Esophagus muscularis mucosa (tissue), 4 donors: ENCODE measurements at regions not wholly inside any gene's neighbourhood (a gene's known extent, or its start where the extent isn't known, plus 50 kb on each side); places are given as distances from the start of the nearest gene placed in this dataset.

ENCODE experiments used
- DNase-seq: peaks from one replicate; pipeline ENCODE4 v3.0.0-alpha.2; 2017; ENCODE audit errors: extremely low spot score
- H3K27ac ChIP-seq, 4 donors: fragments of 200-600 bp; sonication (generic); replicated peaks in 1 of 4; 1 replicate in 3 of 4; 2 replicates in 1 of 4; pipeline ENCODE4 v1.5.1; 2016 to 2019; ENCODE audit warnings: mild to moderate bottlenecking in 1 of 4
- H3K27me3 ChIP-seq, 4 donors: fragments of 200-600 bp; sonication (generic); one replicate each; pipeline versions ENCODE4 v1.5.1 to v1.6.0; 2016 to 2019
- H3K36me3 ChIP-seq, 4 donors: fragments of 200-600 bp; sonication (generic); one replicate each; pipeline ENCODE4 v1.5.1; 2016 to 2019
- H3K4me1 ChIP-seq, 4 donors: fragments of 200-600 bp; sonication (generic); one replicate each; pipeline ENCODE4 v1.5.1; 2016 to 2019
- H3K4me3 ChIP-seq, 4 donors: fragments of 200-600 bp; sonication (generic); 1 replicate in 2 of 4; 2 replicates in 2 of 4; pipeline ENCODE4 v1.5.1; 2016 to 2019; ENCODE audit warnings: mild to moderate bottlenecking in 4 of 4, moderate library complexity in 1 of 4
- H3K9me3 ChIP-seq, 4 donors: fragments of 200-600 bp; sonication (generic); 1 replicate in 3 of 4; 2 replicates in 1 of 4; pipeline ENCODE4 v1.5.1; 2016 to 2019
- CTCF ChIP-seq, 3 experiments: fragments of 200-600 bp in 2 of 3; fragments of 450-650 bp in 1 of 3; sonication (generic) in 2 of 3; IDR thresholded peaks; one replicate each; pipeline ENCODE4 v1.5.1; 2017 to 2019; ENCODE audit warnings: antibody characterized with exemption in 3 of 3, mild to moderate bottlenecking in 2 of 3, moderate library complexity in 1 of 3
- EP300 ChIP-seq: sonication (generic); formaldehyde crosslinking; IDR thresholded peaks from one replicate; pipeline ENCODE4 v1.6.1; 2017; ENCODE audit warnings: antibody characterized with exemption
- POLR2A ChIP-seq: fragments of 450-650 bp; IDR thresholded peaks from one replicate; pipeline ENCODE4 v1.6.1; 2017; ENCODE audit warnings: antibody characterized with exemption, moderate library complexity, mild to moderate bottlenecking, low read depth
- POLR2AphosphoS5 ChIP-seq, 2 donors: sonication (generic); formaldehyde crosslinking; IDR thresholded peaks; one replicate each; pipeline ENCODE4 v1.6.1; 2017; ENCODE audit warnings: antibody characterized with exemption in 2 of 2
- WGBS: methylation state at CpG from one replicate; pipeline ENCODE4 v1.1.5; 2018; 5-methylcytosine and 5-hydroxymethylcytosine counted together
- intact Hi-C: fragments of 100-400 bp; cut with DNase I; formaldehyde crosslinking; loops from one replicate; pipeline ENCODE4 v1.15.1; 2023

DNA sequence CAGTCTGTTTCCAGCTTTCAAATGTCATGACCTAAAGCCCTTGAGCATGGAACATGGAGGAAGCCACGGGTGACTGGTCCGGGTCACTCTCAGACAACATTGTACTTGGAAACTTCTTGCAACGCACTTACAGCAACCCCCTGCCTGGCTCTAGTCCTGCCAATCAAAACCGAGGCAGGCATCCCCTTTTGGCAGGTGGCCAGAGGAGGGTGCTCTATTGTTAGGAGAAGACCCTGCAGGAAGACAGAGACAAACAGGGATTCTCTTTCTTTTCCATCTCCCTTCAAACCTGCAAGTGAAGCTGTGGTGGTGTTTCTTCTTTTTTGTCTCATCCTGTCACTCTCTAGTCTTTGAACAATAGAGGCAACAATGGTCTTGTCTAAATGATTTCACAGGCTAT is 667.2 kb downstream of the ZEB2 start:
- intact Hi-C loops, result no loop called here
- WGBS, result 60% methylated on average over 3 of the region's 4 CpGs

GRCh38 chr2:143850084-143850483 is 669.8 kb downstream of the ZEB2 start:
- intact Hi-C loops, result no loop called here
- no peak for DNase-seq
- H3K4me3 ChIP-seq, result no peak overlapping the region
- no peaks in the 10 kb centered on the region for H3K9me3 ChIP-seq
- no peaks in the 10 kb centered on the region for H3K4me1 ChIP-seq
- no peak overlapping the region for H3K27ac ChIP-seq
- TF ChIP-seq EP300, result no peak
- no peak for TF ChIP-seq CTCF (IDR thresholded peaks at IDR 0.05)
- no peak for TF ChIP-seq POLR2AphosphoS5 (IDR thresholded peaks at IDR 0.05)
- TF ChIP-seq POLR2A, result no peak
- no peaks in the 10 kb centered on the region for H3K36me3 ChIP-seq
- 86% methylated on average over 3 of the region's 3 CpGs for WGBS
- no peaks in the 10 kb centered on the region for H3K27me3 ChIP-seq

More for the DNA sequence above, 667.2 kb downstream of the ZEB2 start:
- H3K4me1 ChIP-seq, result no peaks in the 10 kb centered on the region
- H3K27ac ChIP-seq, result no peak overlapping the region
- TF ChIP-seq POLR2AphosphoS5 (IDR thresholded peaks at IDR 0.05) (no peak), CTCF (IDR thresholded peaks at IDR 0.05) (no peak), EP300 (no peak), POLR2A (no peak)
- H3K36me3 ChIP-seq, result no peaks in the 10 kb centered on the region
- no peaks in the 10 kb centered on the region for H3K27me3 ChIP-seq
- H3K4me3 ChIP-seq, result no peak overlapping the region
- no peak for DNase-seq
- no peaks in the 10 kb centered on the region for H3K9me3 ChIP-seq

DNA sequence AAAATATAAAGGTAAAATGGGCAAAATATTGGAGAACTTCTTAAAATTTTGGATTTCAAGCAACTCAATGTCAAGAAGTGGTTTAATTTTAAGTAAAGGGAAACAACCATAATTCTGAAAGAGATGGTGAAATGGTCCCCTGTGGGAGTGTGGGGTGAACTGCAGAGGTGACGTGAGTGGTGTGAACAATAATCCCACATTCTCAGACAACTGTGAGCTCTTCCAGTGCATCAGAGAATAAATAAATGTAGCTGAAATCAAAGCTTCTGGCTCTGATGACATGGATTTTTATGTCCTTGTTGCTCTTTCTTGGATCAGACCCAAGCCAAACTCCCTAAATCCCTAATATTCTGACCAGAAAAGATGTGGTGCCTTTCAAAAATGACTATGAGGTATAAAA is 672.7 kb downstream of the ZEB2 start:
- Histone ChIP-seq H3K4me1 (no peaks in the 10 kb centered on the region), H3K27ac (no peak overlapping the region), H3K27me3 (no peaks in the 10 kb centered on the region), H3K4me3 (no peak overlapping the region), H3K36me3 (no peaks in the 10 kb centered on the region), H3K9me3 (no peaks in the 10 kb centered on the region)
- DNase-seq, result no peak
- 86% methylated on average over 1 of the region's 1 CpG for WGBS
- intact Hi-C loops, result no loop called here
- no peak for TF ChIP-seq POLR2AphosphoS5 (IDR thresholded peaks at IDR 0.05)
- no peak for TF ChIP-seq EP300

- Histone ChIP-seq H3K36me3 (no peaks in the 10 kb centered on the region), H3K27me3 (no peaks in the 10 kb centered on the region), H3K4me3 (no peak overlapping the region), H3K4me1 (no peaks in the 10 kb centered on the region), H3K9me3 (peaks cover 0 to 4% (median 0%) of the 10 kb centered on the region in 4 donors), H3K27ac (no peak overlapping the region)
- intact Hi-C loops, result no loop called here
- no peak for TF ChIP-seq EP300
- no peak for TF ChIP-seq POLR2A
- no peak for TF ChIP-seq CTCF (IDR thresholded peaks at IDR 0.05)
- TF ChIP-seq POLR2AphosphoS5 (IDR thresholded peaks at IDR 0.05), result no peak
- WGBS, result 93% methylated on average over 6 of the region's 6 CpGs
- DNase-seq, result no peak
Observed at GRCh38 chr2:143844986-143845385, 674.9 kb downstream of the ZEB2 start.

DNA sequence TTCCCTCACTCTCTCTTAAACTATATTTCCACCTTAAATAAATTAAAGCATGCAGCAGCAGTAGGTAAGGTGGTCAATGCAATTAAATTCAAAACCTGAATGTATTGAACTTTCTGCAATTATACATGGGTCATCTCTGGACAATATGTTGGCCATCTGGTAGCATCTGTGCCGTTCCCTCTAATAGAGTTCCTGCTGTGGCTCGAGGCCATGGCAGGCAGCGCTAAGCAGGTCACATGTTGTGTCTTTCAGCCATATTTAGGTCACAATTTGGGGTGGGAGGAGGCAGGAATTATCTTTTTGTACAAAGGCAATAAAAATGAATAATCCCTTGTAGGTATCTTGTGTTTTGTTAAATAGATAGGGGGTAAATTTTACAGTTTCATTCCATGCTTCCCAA is 676.2 kb downstream of the ZEB2 start:
- Histone ChIP-seq H3K4me1 (no peaks in the 10 kb centered on the region), H3K27me3 (no peaks in the 10 kb centered on the region), H3K4me3 (no peak overlapping the region), H3K36me3 (no peaks in the 10 kb centered on the region), H3K27ac (no peak overlapping the region), H3K9me3 (peaks cover 0 to 4% (median 0%) of the 10 kb centered on the region in 4 donors)
- intact Hi-C loops, result no loop called here
- DNase-seq, result no peak
- no peak for TF ChIP-seq POLR2A
- TF ChIP-seq POLR2AphosphoS5 (IDR thresholded peaks at IDR 0.05), result no peak
- TF ChIP-seq EP300, result no peak
- TF ChIP-seq CTCF (IDR thresholded peaks at IDR 0.05), result no peak
- 87% methylated on average over 3 of the region's 3 CpGs for WGBS
